SH-SY5Y (cell line): ENCODE measurements at regions not wholly inside any gene's neighbourhood (a gene's known extent, or its start where the extent isn't known, plus 50 kb on each side); places are given as distances from the start of the nearest gene placed in this dataset.
A peak's percentile ranks its signal among the peaks of the same experiment; 100 is the strongest.

ENCODE experiments used
- GATA2 ChIP-seq: IDR thresholded peaks from 2 replicates; pipeline ENCODE4 v1.6.1; 2011; ENCODE audit warnings: mild to moderate bottlenecking, low read depth, low read length
- GATA3 ChIP-seq: IDR thresholded peaks from 2 replicates; pipeline ENCODE4 v1.6.1; 2011; ENCODE audit warnings: low read depth, mild to moderate bottlenecking, low read length, moderate library complexity

- TF ChIP-seq GATA2 = peak; percentile 89
- TF ChIP-seq GATA3 = peak; percentile 98
These were observed 432.5 kb upstream of the C9orf72 start for GRCh38 chr9:28005779-28006178.
